H1 (cell line): ENCODE measurements at regions not wholly inside any gene's neighbourhood (a gene's known extent, or its start where the extent isn't known, plus 50 kb on each side); places are given as distances from the start of the nearest gene placed in this dataset.

Experiments used
- CHD7 ChIP-seq: fragments of 300-600 bp; sonication (generic); IDR thresholded peaks from 2 replicates; pipeline ENCODE4 v1.7.1; 2012; ENCODE audit warnings: low read length, moderate library complexity, mild to moderate bottlenecking, inconsistent platforms; ENCODE audit not compliant: insufficient replicate concordance
- EGR1 ChIP-seq: IDR thresholded peaks from 2 replicates; pipeline ENCODE4 v1.6.1; 2011; ENCODE audit warnings: low read depth, low read length, borderline replicate concordance
- KDM5A ChIP-seq: fragments of 200-600 bp; IDR thresholded peaks from 2 replicates; pipeline ENCODE4 v1.7.1; 2012; ENCODE audit warnings: mild to moderate bottlenecking, low read length, inconsistent platforms, mixed read lengths
- RAD21 ChIP-seq, 2 experiments: IDR thresholded peaks in 1 of 2; conservative IDR thresholded peaks in 1 of 2; 2 replicates each; pipeline ENCODE4 v1.6.1; 2011; ENCODE audit warnings: low read depth in 2 of 2, low read length in 2 of 2, improper control_type of control experiment in 1 of 2, inconsistent platforms in 1 of 2, mild to moderate bottlenecking in 1 of 2, moderate library complexity in 1 of 2
- RBBP5 ChIP-seq: IDR thresholded peaks from 2 replicates; pipeline ENCODE4 v1.7.1; 2012; ENCODE audit warnings: low read depth, mild to moderate bottlenecking, inconsistent platforms, low read length, moderate library complexity, borderline replicate concordance

DNA sequence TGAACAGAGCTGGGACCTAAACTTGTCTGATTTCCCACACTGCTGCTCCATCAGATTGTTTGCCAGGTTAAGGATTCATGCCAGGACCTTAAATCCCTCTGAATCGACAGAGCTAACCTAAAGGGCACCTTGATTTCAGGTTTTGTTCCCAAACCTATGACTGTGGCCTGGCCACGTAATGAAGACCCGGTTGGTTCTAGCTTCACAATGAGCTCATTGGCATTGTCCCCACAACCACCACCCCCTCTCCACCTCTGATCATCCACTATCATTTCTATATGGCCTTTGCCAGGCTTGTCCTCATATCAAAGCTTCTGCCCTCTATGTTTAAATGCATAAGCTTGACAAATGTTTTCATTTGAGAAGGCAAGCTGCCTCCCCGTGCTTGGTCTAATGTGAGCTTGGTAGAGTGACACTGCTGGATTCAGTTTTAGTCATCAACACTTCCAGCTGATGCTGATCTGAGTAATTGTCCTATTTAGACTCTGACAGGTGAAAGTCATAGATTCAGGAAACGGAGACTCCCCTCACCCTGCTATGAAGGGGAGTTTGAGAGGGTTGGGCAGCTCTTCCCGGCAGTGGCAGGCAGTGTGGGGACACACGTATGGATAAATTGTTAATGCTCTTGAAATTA, 407.1 kb upstream of the CFAP20DC start (continued):
- TF ChIP-seq CHD7 (no peak), RBBP5 (no peak), KDM5A (no peak), RAD21 (IDR thresholded peaks at IDR 0.05 in 1 of 2, conservative IDR thresholded peaks at IDR 0.05 in 1 of 2; ENCODE audit: low read depth in 2 of 2, low read length in 2 of 2) (no peak), EGR1 (no peak)
